ENCODE measurements at regions not wholly inside any gene's neighbourhood (a gene's known extent, or its start where the extent isn't known, plus 50 kb on each side); places are given as distances from the start of the nearest gene placed in this dataset.
"Not testable (repeated sequence)": the region's sequence is repeated elsewhere in the genome, so short reads cannot be mapped to it uniquely, and the experiment has no call there.

- ATAC-seq: no peak
- intact Hi-C loops (cut with DNase I): no loop called here
- no peaks in the 10 kb centered on the region for H3K4me1 ChIP-seq
- no peak for DNase-seq
- H3K27ac ChIP-seq: no peak overlapping the region
- WGBS, 4 donors: 73 to 92% (median 86%) methylated on average over 6 of the region's 6 CpGs
- peaks cover 0 to 39% (median 2%) of the 10 kb centered on the region in 12 donors for H3K9me3 ChIP-seq
- no peaks in the 10 kb centered on the region for H3K27me3 ChIP-seq
- TF ChIP-seq POLR2A (IDR thresholded peaks at IDR 0.05): no peak
- TF ChIP-seq CTCF (IDR thresholded peaks at IDR 0.05): no peak
- H3K36me3 ChIP-seq: no peaks in the 10 kb centered on the region
- H3K4me3 ChIP-seq: no peak overlapping the region
These were observed 109.5 kb downstream of the ZNF675 start for GRCh38 chr19:23577501-23577900.

GRCh38 chr19:23571175-23571574, 115.8 kb downstream of the ZNF675 start:
- Histone ChIP-seq H3K36me3 (no peaks in the 10 kb centered on the region), H3K4me3 (no peak overlapping the region), H3K27me3 (no peaks in the 10 kb centered on the region), H3K9me3 (peaks cover 0 to 69% (median 32%) of the 10 kb centered on the region in 12 donors), H3K27ac (no peak overlapping the region), H3K4me1 (no peaks in the 10 kb centered on the region)
- 60 to 67% (median 66%) methylated on average over 2 of the region's 2 CpGs for WGBS, 4 donors
- ATAC-seq (no peak), DNase-seq (no peak)
- TF ChIP-seq CTCF (IDR thresholded peaks at IDR 0.05) (no peak), POLR2A (IDR thresholded peaks at IDR 0.05) (no peak)
- intact Hi-C loops (cut with DNase I): no loop called here

GRCh38 chr19:23568116-23568515, 118.9 kb downstream of the ZNF675 start:
- peaks cover 0 to 53% (median 31%) of the 10 kb centered on the region in 12 donors for H3K9me3 ChIP-seq
- intact Hi-C loops (cut with DNase I): not testable (repeated sequence)

GRCh38 chr19:23565256-23565655, 121.8 kb downstream of the ZNF675 start:
- TF ChIP-seq POLR2A (IDR thresholded peaks at IDR 0.05) (no peak), CTCF (IDR thresholded peaks at IDR 0.05) (no peak)
- H3K4me1 ChIP-seq: no peaks in the 10 kb centered on the region
- ATAC-seq (no peak), DNase-seq (no peak)
- no peak overlapping the region for H3K4me3 ChIP-seq
- H3K27me3 ChIP-seq: no peaks in the 10 kb centered on the region
- H3K9me3 ChIP-seq: peaks cover 0 to 24% (median 6%) of the 10 kb centered on the region in 12 donors
- 66 to 82% (median 80%) methylated on average over 3 of the region's 3 CpGs for WGBS, 4 donors
- intact Hi-C loops (cut with DNase I): no loop called here
- no peaks in the 10 kb centered on the region for H3K36me3 ChIP-seq
- H3K27ac ChIP-seq: no peak overlapping the region

More at GRCh38 chr19:23568116-23568515, 118.9 kb downstream of the ZNF675 start:
- H3K36me3 ChIP-seq, H3K27ac ChIP-seq, H3K4me3 ChIP-seq, H3K4me1 ChIP-seq, H3K27me3 ChIP-seq, DNase-seq, ATAC-seq: not testable (repeated sequence)
- WGBS, 4 donors: 83 to 93% (median 84%) methylated on average over 8 to 15 of the region's 15 CpGs

- DNase-seq (no peak), ATAC-seq (no peak)
- H3K4me3 ChIP-seq: no peak overlapping the region
- no peaks in the 10 kb centered on the region for H3K36me3 ChIP-seq
- WGBS, 4 donors: 50 to 76% (median 70%) methylated on average over 1 of the region's 1 CpG
- TF ChIP-seq POLR2A (IDR thresholded peaks at IDR 0.05) (no peak), CTCF (IDR thresholded peaks at IDR 0.05) (no peak)
- intact Hi-C loops (cut with DNase I): no loop called here
- peaks cover 0 to 25% (median 0%) of the 10 kb centered on the region in 12 donors for H3K9me3 ChIP-seq
- no peaks in the 10 kb centered on the region for H3K27me3 ChIP-seq
- no peaks in the 10 kb centered on the region for H3K4me1 ChIP-seq
- no peak overlapping the region for H3K27ac ChIP-seq
These were observed 123.7 kb downstream of the ZNF675 start for GRCh38 chr19:23563326-23563725.
